Subcutaneous abdominal adipose tissue (tissue), 5 donors: ENCODE measurements at regions not wholly inside any gene's neighbourhood (a gene's known extent, or its start where the extent isn't known, plus 50 kb on each side); places are given as distances from the start of the nearest gene placed in this dataset.

Experiments
- H3K27ac ChIP-seq: one replicate; pipeline ENCODE4 v1.7.0; 2013; ENCODE audit warnings: low read depth, mild to moderate bottlenecking, inconsistent platforms, low read length, moderate library complexity
- H3K27me3 ChIP-seq, 5 donors: one replicate each; pipeline ENCODE4 v1.7.0; 2013; ENCODE audit warnings: low read length in 5 of 5, inconsistent platforms in 1 of 5; ENCODE audit not compliant: control insufficient read depth in 5 of 5, insufficient read depth in 4 of 5
- H3K36me3 ChIP-seq, 5 donors: one replicate each; pipeline ENCODE4 v1.7.0; 2013; ENCODE audit warnings: low read length in 5 of 5; ENCODE audit not compliant: control insufficient read depth in 5 of 5, insufficient read depth in 5 of 5
- H3K4me1 ChIP-seq, 5 donors: one replicate each; pipeline ENCODE4 v1.7.0; 2013; ENCODE audit warnings: low read length in 5 of 5, mild to moderate bottlenecking in 3 of 5, moderate library complexity in 1 of 5; ENCODE audit not compliant: control insufficient read depth in 5 of 5, insufficient read depth in 5 of 5
- H3K4me3 ChIP-seq, 5 donors: one replicate each; pipeline ENCODE4 v1.7.0; 2013; ENCODE audit warnings: low read length in 5 of 5, low read depth in 1 of 5
- H3K9ac ChIP-seq, 5 donors: one replicate each; pipeline ENCODE4 v1.7.0; 2013; ENCODE audit warnings: low read length in 5 of 5, mild to moderate bottlenecking in 4 of 5, moderate library complexity in 3 of 5
- H3K9me3 ChIP-seq, 5 donors: one replicate each; pipeline ENCODE4 v1.7.0; 2013; ENCODE audit warnings: low read length in 5 of 5; ENCODE audit not compliant: control insufficient read depth in 5 of 5
- donor health status: healthy.
- donor health status: healthy.
- donor health status: healthy.
- donor health status: healthy.
- donor health status: healthy.

- H3K4me1 ChIP-seq: peaks cover 0 to 12% (median 9%) of the 10 kb centered on the region in 5 donors
- H3K27me3 ChIP-seq: peaks cover 0 to 4% (median 0%) of the 10 kb centered on the region in 5 donors
- no peaks in the 10 kb centered on the region for H3K36me3 ChIP-seq
- no peak overlapping the region for H3K27ac ChIP-seq
- no peak overlapping the region for H3K4me3 ChIP-seq
- H3K9ac ChIP-seq: no peak overlapping the region
- no peaks in the 10 kb centered on the region for H3K9me3 ChIP-seq
These were observed 78.3 kb upstream of the SLC2A1 start for GRCh38 chr1:43036932-43037331.

- H3K4me1 ChIP-seq: peaks cover 0 to 12% (median 9%) of the 10 kb centered on the region in 5 donors
- no peak overlapping the region for H3K9ac ChIP-seq
- H3K27ac ChIP-seq: no peak overlapping the region
- no peaks in the 10 kb centered on the region for H3K36me3 ChIP-seq
- H3K27me3 ChIP-seq: peaks cover 0 to 4% (median 0%) of the 10 kb centered on the region in 5 donors
- no peaks in the 10 kb centered on the region for H3K9me3 ChIP-seq
- H3K4me3 ChIP-seq: no peak overlapping the region
These were observed 77.4 kb upstream of the SLC2A1 start for GRCh38 chr1:43035821-43036741.

DNA sequence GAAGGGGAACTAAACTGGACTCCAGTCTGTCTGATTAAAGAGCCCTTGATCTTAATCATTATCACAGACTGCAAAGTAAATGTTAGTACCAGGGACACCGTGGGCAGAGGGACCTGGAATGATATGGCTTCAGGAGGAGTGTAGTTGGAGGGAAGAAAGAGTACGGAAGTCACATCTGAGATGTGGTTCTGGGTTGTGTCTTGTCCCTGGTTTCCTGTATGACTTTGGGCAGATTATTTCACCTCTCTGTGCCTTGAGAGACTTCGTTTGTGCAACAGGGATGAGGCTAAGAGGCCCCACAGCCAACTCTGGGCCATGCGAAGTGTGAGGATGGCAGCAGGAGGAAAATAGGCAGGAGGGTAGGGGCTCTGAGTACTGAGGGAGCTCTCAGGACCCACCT, 76.1 kb upstream of the SLC2A1 start:
- Histone ChIP-seq H3K9ac (no peak overlapping the region), H3K9me3 (no peaks in the 10 kb centered on the region), H3K27me3 (peaks cover 0 to 4% (median 0%) of the 10 kb centered on the region in 5 donors), H3K4me1 (peaks cover 0 to 12% (median 9%) of the 10 kb centered on the region in 5 donors), H3K27ac (no peak overlapping the region), H3K4me3 (no peak overlapping the region), H3K36me3 (no peaks in the 10 kb centered on the region)

DNA sequence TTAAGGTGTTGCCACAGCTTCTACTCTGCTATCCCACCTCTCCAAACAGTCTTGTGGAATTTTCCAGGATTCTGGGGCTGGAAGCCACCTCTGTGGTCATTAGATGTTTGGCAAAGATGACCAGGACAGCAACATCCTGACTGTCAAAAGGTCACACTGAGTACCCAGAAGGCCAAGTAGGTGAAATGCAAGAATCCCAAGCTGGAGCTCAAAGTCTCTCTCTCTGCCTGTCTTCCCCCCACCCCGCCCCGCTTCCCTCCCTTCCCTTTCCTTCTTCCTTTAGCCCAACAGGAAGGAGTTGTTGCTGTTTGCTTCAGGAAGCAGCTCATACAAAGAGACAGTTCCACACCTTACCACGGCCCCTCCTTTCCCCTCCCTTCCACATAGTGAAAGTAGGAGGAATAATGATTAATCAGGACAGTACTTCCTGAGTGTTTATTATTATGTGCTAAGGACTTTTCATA, 75.6 kb upstream of the SLC2A1 start:
- Histone ChIP-seq H3K9me3 (no peaks in the 10 kb centered on the region), H3K4me1 (peaks cover 0 to 12% (median 9%) of the 10 kb centered on the region in 5 donors), H3K27me3 (peaks cover 0 to 4% (median 0%) of the 10 kb centered on the region in 5 donors), H3K36me3 (no peaks in the 10 kb centered on the region), H3K4me3 (no peak overlapping the region), H3K9ac (no peak overlapping the region), H3K27ac (no peak overlapping the region)

DNA sequence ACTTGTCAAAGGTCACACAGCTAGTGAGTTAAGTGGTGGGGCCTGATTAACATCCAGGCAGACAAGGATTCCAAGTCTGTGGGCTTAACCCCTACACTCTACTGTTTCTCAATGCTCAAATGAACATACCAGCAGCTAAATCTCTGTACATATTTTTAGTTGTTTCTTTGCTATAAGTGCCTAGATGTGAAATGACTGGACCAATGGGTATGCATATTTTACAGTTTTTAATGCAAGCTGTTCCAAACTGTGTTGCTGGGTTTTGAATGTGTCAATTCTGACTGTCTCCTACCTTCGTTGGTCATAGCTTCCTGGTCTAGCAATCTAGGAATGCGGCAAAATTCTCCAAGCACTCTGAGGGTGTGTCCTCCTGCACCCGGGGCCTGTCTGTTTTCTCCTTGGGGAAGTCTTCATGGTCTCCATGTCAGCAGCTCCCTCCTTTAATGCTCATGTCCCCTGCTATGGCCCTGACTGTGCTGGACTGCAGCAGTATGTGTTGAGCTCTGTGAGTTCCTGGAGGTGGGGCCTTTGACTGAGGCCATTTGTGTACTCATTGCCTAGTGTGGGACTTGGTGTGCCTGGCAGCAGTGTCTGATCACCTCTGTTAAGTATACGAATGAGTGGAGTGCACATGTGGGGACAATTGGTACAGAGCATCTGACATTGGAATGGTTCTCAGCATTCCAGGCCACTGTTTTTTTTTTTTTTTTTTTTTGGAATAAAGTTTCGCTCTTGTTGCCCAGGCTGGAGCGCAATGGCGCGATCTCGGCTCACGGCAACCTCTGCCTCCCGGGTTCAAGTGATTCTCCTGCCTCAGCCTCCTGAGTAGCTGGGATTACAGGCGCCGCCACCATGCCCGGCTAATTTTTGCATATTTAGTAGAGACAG, 72.9 kb upstream of the SLC2A1 start:
- no peak overlapping the region for H3K27ac ChIP-seq
- no peaks in the 10 kb centered on the region for H3K9me3 ChIP-seq
- H3K9ac ChIP-seq: no peak overlapping the region
- H3K4me3 ChIP-seq: no peak overlapping the region
- H3K36me3 ChIP-seq: no peaks in the 10 kb centered on the region
- peaks cover 0 to 5% (median 0%) of the 10 kb centered on the region in 5 donors for H3K27me3 ChIP-seq
- peaks cover 0 to 12% (median 9%) of the 10 kb centered on the region in 5 donors for H3K4me1 ChIP-seq

DNA sequence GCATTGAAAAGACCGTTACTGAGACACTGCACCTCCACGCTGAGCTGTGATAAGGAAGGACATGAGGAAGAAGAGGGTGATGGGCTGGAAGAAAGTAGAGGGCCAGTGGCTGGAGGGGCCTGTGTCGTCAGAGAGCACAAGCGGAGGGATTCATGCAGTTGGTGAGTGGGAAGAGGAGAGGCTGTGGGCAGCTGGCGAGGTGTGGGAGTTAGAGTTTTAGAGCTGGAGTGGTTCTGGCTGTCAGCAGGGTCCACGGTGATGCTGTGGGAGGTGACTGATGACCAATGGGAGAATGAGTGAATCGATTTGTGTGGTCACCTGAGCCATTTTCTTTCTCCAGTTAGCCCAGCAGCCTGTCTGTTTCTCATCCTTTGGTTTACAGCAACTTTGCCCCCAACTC, 66.2 kb upstream of the SLC2A1 start:
- no peak overlapping the region for H3K4me3 ChIP-seq
- H3K4me1 ChIP-seq: no peaks in the 10 kb centered on the region
- no peak overlapping the region for H3K27ac ChIP-seq
- peaks cover 0 to 10% (median 2%) of the 10 kb centered on the region in 5 donors for H3K27me3 ChIP-seq
- H3K36me3 ChIP-seq: no peaks in the 10 kb centered on the region
- H3K9me3 ChIP-seq: no peaks in the 10 kb centered on the region
- no peak overlapping the region for H3K9ac ChIP-seq

GRCh38 chr1:43021547-43022474, 63.1 kb upstream of the SLC2A1 start:
- Histone ChIP-seq H3K27ac (no peak overlapping the region), H3K27me3 (peaks cover 0 to 5% (median 0%) of the 10 kb centered on the region in 5 donors)

GRCh38 chr1:43019226-43019625, 60.6 kb upstream of the SLC2A1 start:
- no peak overlapping the region for H3K4me3 ChIP-seq
- H3K27ac ChIP-seq: no peak overlapping the region
- no peaks in the 10 kb centered on the region for H3K27me3 ChIP-seq
- H3K36me3 ChIP-seq: no peaks in the 10 kb centered on the region
- H3K9ac ChIP-seq: no peak overlapping the region
- H3K9me3 ChIP-seq: no peaks in the 10 kb centered on the region
- H3K4me1 ChIP-seq: no peaks in the 10 kb centered on the region

More at GRCh38 chr1:43021547-43022474, 63.1 kb upstream of the SLC2A1 start:
- H3K36me3 ChIP-seq: no peaks in the 10 kb centered on the region
- no peaks in the 10 kb centered on the region for H3K4me1 ChIP-seq
- no peak overlapping the region for H3K4me3 ChIP-seq
- H3K9me3 ChIP-seq: no peaks in the 10 kb centered on the region
- H3K9ac ChIP-seq: no peak overlapping the region

DNA sequence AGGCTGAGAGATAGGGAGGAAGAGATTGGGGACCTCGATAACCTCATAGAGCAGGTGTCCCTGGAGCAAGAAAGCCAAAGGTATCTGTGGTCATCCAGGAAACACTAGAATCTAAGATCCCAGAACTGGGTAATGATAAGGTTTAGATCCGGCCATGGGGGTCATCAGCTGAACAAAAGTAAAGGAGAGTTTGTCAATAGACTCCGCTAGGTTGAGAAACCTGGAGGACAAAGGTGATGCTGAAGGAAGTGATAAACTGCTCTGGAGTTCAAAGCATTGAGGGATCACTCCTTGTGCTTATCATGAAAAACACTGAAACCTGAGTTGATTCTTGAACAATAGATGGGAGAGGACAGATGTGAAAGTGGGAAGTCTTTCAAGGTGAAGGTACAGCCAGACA, 59.5 kb upstream of the SLC2A1 start:
- no peak overlapping the region for H3K4me3 ChIP-seq
- H3K9me3 ChIP-seq: no peaks in the 10 kb centered on the region
- H3K27ac ChIP-seq: no peak overlapping the region
- no peaks in the 10 kb centered on the region for H3K36me3 ChIP-seq
- H3K9ac ChIP-seq: no peak overlapping the region
- H3K4me1 ChIP-seq: no peaks in the 10 kb centered on the region
- peaks cover 0 to 3% (median 0%) of the 10 kb centered on the region in 5 donors for H3K27me3 ChIP-seq
